ENCODE measurements at regions not wholly inside any gene's neighbourhood (a gene's known extent, or its start where the extent isn't known, plus 50 kb on each side); places are given as distances from the start of the nearest gene placed in this dataset.

DNA sequence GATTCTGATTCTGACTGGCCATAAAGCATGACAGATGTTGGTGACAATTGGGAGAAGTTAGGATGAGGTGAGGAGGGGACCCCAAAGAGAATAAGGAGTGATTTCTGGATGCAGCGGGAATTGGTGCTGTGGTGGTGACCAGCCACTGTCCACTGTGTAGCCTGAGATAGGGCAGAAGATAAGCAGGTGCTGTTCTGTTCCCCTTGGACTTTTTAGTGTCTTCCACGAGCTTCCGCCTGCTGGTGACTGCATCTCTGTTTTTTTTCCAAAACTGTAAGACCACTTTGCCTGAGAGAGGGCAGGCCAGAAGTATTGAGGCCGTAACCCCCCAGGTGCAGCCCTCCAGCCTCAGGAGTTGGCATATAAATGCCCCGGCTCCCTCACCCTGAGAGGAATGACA, 161.2 kb upstream of the MYL2 start (continued):
- TF ChIP-seq, protein P1, sequence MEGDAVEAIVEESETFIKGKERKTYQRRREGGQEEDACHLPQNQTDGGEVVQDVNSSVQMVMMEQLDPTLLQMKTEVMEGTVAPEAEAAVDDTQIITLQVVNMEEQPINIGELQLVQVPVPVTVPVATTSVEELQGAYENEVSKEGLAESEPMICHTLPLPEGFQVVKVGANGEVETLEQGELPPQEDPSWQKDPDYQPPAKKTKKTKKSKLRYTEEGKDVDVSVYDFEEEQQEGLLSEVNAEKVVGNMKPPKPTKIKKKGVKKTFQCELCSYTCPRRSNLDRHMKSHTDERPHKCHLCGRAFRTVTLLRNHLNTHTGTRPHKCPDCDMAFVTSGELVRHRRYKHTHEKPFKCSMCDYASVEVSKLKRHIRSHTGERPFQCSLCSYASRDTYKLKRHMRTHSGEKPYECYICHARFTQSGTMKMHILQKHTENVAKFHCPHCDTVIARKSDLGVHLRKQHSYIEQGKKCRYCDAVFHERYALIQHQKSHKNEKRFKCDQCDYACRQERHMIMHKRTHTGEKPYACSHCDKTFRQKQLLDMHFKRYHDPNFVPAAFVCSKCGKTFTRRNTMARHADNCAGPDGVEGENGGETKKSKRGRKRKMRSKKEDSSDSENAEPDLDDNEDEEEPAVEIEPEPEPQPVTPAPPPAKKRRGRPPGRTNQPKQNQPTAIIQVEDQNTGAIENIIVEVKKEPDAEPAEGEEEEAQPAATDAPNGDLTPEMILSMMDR (conservative IDR thresholded peaks at IDR 0.05; ENCODE audit: low read depth in 2 of 2) = no peak

DNA sequence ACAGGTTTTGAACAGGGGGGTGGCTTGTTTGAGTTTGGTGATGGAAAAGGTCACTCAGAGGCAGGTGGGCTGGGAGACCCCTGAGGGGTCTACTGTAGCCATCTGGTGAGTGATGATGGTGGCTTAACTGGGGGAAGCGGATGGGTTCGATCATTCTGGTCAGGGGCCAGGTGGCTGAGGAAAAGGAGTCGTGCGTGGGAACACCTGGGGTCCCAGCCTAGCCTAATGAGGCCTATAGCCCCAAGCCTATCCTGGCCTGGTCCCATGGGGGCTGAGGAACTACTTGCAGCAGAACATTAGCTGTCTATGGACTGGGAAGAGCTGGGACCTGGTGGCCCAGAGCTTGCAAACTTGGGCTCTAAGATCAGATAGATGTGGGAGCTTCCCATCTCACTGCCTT, 158.4 kb upstream of the MYL2 start:
- ATAC-seq (no peak), DNase-seq (ENCODE audit: low spot score) (no peak)
- H3K27me3 ChIP-seq (ENCODE audit: insufficient read depth) = no peaks in the 10 kb centered on the region
- no peaks in the 10 kb centered on the region for H3K9me3 Mint-ChIP-seq
- H3K4me2 ChIP-seq = no peak overlapping the region
- no peak overlapping the region for H3K4me3 ChIP-seq
- H3K27me3 Mint-ChIP-seq (ENCODE audit: insufficient read depth, low read depth, poor library complexity) = peaks cover 12% of the 10 kb centered on the region
- H3K79me2 ChIP-seq (replicated peaks; ENCODE audit: insufficient read depth) = peaks cover 3% of the 10 kb centered on the region; the same call in 1 of the 2 replicates
- no peaks in the 10 kb centered on the region for H3K36me3 ChIP-seq (ENCODE audit: insufficient read depth)
- 0 out of 2 replicates have a peak, but pooled peaks cover 6% of the 10 kb centered on the region for H3F3A ChIP-seq (replicated peaks; ENCODE audit: low read depth)
- peaks cover 9% of the 10 kb centered on the region; the same call in 1 of the 2 replicates for H4K20me1 ChIP-seq (replicated peaks; ENCODE audit: insufficient read depth)
- no peaks in the 10 kb centered on the region for H3K36me3 Mint-ChIP-seq (ENCODE audit: low read depth)
- H3K9me2 ChIP-seq (ENCODE audit: insufficient read depth) = no peaks in the 10 kb centered on the region
- no peak overlapping the region for H2AFZ ChIP-seq
- no peak overlapping the region for H3K27ac Mint-ChIP-seq
- no peak overlapping the region for H3K27ac ChIP-seq (ENCODE audit: low read depth)
- peaks cover 44% of the 10 kb centered on the region for H3K4me1 Mint-ChIP-seq
- no peaks in the 10 kb centered on the region; the same call in none of the 2 replicates for H3K4me1 ChIP-seq (ENCODE audit: insufficient read depth)
- no peak overlapping the region for H3K4me3 Mint-ChIP-seq
- no peak for TF ChIP-seq POLR2AphosphoS5 (IDR thresholded peaks at IDR 0.05; ENCODE audit: low read depth)
- no peak for TF ChIP-seq ZNF114 (CRISPR knock-in tag; IDR thresholded peaks at IDR 0.05)
- no peak for TF ChIP-seq ZNF331 (CRISPR knock-in tag; IDR thresholded peaks at IDR 0.05; ENCODE audit: low read depth)

DNA sequence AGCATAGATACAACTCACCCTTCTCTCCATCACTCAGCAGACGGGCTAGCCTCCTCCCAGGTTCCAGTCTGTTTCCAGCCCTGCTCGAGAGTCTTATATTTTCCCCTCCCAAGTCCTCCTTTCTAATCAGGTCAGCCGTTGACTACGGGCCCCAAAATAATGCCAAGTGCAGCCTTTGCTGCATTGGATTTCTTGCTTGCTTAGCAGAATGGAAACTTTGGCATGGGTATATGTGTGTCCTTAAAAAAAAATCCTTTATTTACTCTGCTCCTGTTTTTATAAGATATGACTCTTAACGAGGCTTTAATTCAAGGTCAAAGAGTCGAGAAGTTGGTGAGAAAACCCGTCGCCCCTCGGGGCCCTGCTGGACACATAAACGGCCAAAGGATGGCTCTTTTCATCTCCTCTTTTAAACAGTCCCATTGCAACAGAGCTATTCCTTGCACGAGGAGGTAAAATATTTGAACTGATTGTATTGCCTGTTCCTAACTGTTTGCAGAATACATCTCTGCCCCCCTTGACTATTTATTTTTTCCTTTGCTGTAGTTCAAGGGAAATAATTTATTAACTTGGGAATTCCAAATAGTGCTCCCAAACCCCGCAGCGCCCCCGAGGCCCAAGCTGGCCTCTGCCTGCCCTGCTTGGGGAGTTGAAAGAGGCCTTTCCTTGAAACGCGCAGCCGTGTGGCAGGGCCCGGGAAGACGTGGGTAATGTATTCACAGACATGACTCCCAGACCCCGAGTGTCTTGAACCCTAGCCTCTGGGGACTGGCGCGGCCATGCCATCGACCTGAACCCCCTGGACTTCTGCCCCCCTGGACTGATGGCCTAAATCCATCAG, 156.5 kb upstream of the MYL2 start:
- DNase-seq (ENCODE audit: low spot score) = no peak
- no peak overlapping the region for H3K27ac ChIP-seq (ENCODE audit: low read depth)
- TF ChIP-seq STAT1 (IDR thresholded peaks at IDR 0.05; ENCODE audit: unreplicated experiment) = no peak
- TF ChIP-seq, protein P1 (conservative IDR thresholded peaks at IDR 0.05; ENCODE audit: low read depth in 2 of 2) = no peak
- TF ChIP-seq, protein P2, sequence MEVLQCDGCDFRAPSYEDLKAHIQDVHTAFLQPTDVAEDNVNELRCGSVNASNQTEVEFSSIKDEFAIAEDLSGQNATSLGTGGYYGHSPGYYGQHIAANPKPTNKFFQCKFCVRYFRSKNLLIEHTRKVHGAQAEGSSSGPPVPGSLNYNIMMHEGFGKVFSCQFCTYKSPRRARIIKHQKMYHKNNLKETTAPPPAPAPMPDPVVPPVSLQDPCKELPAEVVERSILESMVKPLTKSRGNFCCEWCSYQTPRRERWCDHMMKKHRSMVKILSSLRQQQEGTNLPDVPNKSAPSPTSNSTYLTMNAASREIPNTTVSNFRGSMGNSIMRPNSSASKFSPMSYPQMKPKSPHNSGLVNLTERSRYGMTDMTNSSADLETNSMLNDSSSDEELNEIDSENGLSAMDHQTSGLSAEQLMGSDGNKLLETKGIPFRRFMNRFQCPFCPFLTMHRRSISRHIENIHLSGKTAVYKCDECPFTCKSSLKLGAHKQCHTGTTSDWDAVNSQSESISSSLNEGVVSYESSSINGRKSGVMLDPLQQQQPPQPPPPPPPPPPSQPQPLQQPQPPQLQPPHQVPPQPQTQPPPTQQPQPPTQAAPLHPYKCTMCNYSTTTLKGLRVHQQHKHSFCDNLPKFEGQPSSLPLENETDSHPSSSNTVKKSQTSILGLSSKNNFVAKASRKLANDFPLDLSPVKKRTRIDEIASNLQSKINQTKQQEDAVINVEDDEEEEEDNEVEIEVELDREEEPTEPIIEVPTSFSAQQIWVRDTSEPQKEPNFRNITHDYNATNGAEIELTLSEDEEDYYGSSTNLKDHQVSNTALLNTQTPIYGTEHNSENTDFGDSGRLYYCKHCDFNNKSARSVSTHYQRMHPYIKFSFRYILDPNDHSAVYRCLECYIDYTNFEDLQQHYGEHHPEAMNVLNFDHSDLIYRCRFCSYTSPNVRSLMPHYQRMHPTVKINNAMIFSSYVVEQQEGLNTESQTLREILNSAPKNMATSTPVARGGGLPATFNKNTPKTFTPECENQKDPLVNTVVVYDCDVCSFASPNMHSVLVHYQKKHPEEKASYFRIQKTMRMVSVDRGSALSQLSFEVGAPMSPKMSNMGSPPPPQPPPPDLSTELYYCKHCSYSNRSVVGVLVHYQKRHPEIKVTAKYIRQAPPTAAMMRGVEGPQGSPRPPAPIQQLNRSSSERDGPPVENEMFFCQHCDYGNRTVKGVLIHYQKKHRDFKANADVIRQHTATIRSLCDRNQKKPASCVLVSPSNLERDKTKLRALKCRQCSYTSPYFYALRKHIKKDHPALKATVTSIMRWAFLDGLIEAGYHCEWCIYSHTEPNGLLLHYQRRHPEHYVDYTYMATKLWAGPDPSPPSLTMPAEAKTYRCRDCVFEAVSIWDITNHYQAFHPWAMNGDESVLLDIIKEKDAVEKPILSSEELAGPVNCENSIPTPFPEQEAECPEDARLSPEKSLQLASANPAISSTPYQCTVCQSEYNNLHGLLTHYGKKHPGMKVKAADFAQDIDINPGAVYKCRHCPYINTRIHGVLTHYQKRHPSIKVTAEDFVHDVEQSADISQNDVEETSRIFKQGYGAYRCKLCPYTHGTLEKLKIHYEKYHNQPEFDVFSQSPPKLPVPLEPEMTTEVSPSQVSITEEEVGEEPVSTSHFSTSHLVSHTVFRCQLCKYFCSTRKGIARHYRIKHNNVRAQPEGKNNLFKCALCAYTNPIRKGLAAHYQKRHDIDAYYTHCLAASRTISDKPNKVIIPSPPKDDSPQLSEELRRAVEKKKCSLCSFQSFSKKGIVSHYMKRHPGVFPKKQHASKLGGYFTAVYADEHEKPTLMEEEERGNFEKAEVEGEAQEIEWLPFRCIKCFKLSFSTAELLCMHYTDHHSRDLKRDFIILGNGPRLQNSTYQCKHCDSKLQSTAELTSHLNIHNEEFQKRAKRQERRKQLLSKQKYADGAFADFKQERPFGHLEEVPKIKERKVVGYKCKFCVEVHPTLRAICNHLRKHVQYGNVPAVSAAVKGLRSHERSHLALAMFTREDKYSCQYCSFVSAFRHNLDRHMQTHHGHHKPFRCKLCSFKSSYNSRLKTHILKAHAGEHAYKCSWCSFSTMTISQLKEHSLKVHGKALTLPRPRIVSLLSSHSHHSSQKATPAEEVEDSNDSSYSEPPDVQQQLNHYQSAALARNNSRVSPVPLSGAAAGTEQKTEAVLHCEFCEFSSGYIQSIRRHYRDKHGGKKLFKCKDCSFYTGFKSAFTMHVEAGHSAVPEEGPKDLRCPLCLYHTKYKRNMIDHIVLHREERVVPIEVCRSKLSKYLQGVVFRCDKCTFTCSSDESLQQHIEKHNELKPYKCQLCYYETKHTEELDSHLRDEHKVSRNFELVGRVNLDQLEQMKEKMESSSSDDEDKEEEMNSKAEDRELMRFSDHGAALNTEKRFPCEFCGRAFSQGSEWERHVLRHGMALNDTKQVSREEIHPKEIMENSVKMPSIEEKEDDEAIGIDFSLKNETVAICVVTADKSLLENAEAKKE (CRISPR knock-in tag; IDR thresholded peaks at IDR 0.05) = no peak

More for the DNA sequence above, 156.5 kb upstream of the MYL2 start:
- H3K27ac Mint-ChIP-seq = no peak overlapping the region
- H3K27me3 Mint-ChIP-seq (ENCODE audit: insufficient read depth, low read depth, poor library complexity) = peaks cover 10% of the 10 kb centered on the region
- H3K36me3 ChIP-seq (ENCODE audit: insufficient read depth) = no peaks in the 10 kb centered on the region
- H3K4me3 ChIP-seq = no peak overlapping the region
- ATAC-seq = peak; percentile 23
- peaks cover 9% of the 10 kb centered on the region; the same call in 1 of the 2 replicates for H4K20me1 ChIP-seq (replicated peaks; ENCODE audit: insufficient read depth)
- no peaks in the 10 kb centered on the region for H3K36me3 Mint-ChIP-seq (ENCODE audit: low read depth)
- H3K27me3 ChIP-seq (ENCODE audit: insufficient read depth) = no peaks in the 10 kb centered on the region
- peaks cover 10% of the 10 kb centered on the region for H3K4me1 ChIP-seq (ENCODE audit: insufficient read depth)
- no peaks in the 10 kb centered on the region for H3K9me2 ChIP-seq (ENCODE audit: insufficient read depth)
- H3F3A ChIP-seq (replicated peaks; ENCODE audit: low read depth) = 0 out of 2 replicates have a peak, but pooled peaks cover 6% of the 10 kb centered on the region
- H3K4me1 Mint-ChIP-seq = peaks cover 47% of the 10 kb centered on the region
- H3K4me3 Mint-ChIP-seq = no peak overlapping the region
- no peak overlapping the region for H3K4me2 ChIP-seq
- H3K79me2 ChIP-seq (replicated peaks; ENCODE audit: insufficient read depth) = peaks cover 13% of the 10 kb centered on the region
- no peak overlapping the region for H2AFZ ChIP-seq
- no peaks in the 10 kb centered on the region for H3K9me3 Mint-ChIP-seq
